22Rv1 (cell line): ENCODE measurements at regions not wholly inside any gene's neighbourhood (a gene's known extent, or its start where the extent isn't known, plus 50 kb on each side); places are given as distances from the start of the nearest gene placed in this dataset.

Experiments used
- ZFX ChIP-seq: fragments of 450-650 bp; IDR thresholded peaks from 2 replicates; pipeline ENCODE4 v1.6.1; 2017; ENCODE audit warnings: antibody characterized with exemption, borderline replicate concordance
- TF ChIP-seq, protein P1 (sequence below): fragments of 450-650 bp; IDR thresholded peaks from 2 replicates; pipeline ENCODE4 v1.5.1; 2017; ENCODE audit warnings: mild to moderate bottlenecking

DNA sequence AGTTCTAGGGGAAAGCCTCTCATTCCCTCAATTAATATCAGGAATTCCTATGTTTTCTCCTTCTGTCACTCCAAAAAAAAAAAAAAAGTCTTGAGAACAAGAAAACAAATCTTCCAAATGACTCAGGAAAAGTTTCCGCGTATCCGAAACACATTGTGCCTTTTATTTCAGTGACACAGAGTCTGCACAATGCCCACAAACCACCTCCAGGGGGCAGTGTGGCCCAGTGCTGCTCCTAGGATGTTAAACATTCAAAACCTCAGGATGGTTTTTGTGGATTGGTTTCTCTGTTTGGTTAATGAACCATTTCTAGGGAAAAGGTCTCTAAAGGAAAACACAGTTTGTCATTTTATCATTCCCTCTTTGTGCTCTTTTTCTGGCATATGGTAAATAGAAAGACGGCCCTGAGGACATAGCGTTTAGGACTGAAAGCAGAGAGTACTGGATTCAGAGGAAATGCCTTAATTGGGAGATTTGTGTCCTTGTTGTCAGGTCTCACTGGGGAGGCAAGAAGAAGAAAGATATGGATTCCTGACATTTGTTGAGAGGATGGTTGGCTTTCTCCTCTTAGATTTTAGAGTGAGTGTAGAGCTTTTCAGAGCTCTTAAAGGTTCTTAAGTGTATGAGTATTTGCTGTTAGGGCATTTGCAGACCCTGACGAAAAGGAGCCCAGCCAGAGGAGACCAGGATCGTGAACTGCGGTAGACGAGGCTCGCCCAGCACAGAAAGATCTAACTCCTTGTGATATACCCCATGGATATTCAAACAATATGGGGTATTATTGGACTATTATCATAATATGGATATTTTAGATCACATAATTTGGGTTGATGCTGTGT is 65.7 kb upstream of the MAP9 start:
- TF ChIP-seq, protein P1, sequence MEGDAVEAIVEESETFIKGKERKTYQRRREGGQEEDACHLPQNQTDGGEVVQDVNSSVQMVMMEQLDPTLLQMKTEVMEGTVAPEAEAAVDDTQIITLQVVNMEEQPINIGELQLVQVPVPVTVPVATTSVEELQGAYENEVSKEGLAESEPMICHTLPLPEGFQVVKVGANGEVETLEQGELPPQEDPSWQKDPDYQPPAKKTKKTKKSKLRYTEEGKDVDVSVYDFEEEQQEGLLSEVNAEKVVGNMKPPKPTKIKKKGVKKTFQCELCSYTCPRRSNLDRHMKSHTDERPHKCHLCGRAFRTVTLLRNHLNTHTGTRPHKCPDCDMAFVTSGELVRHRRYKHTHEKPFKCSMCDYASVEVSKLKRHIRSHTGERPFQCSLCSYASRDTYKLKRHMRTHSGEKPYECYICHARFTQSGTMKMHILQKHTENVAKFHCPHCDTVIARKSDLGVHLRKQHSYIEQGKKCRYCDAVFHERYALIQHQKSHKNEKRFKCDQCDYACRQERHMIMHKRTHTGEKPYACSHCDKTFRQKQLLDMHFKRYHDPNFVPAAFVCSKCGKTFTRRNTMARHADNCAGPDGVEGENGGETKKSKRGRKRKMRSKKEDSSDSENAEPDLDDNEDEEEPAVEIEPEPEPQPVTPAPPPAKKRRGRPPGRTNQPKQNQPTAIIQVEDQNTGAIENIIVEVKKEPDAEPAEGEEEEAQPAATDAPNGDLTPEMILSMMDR, result peak; percentile 98
- TF ChIP-seq ZFX, result no peak
